ENCODE measurements at regions not wholly inside any gene's neighbourhood (a gene's known extent, or its start where the extent isn't known, plus 50 kb on each side); places are given as distances from the start of the nearest gene placed in this dataset.

GRCh38 chr4:4750187-4750586 lies 109.3 kb upstream of the MSX1 start:
- H3K27ac ChIP-seq (ENCODE audit: low read length) = no peak overlapping the region
- no peaks in the 10 kb centered on the region for H3K36me3 ChIP-seq (ENCODE audit: control insufficient read depth, insufficient read depth, low read length)
- peaks cover 44% of the 10 kb centered on the region for H3K27me3 ChIP-seq (ENCODE audit: control insufficient read depth, insufficient read depth, low read length)
- H3K9me3 ChIP-seq (replicated peaks; ENCODE audit: control insufficient read depth, low read depth, low read length) = peaks cover 7% of the 10 kb centered on the region
- DNase-seq = no peak
- peaks cover 8% of the 10 kb centered on the region for H3K4me1 ChIP-seq (ENCODE audit: control insufficient read depth, insufficient read depth, low read length)
- H3K4me3 ChIP-seq (ENCODE audit: low read length) = no peak overlapping the region
- 64% methylated on average over 4 of the region's 7 CpGs for WGBS (ENCODE audit: insufficient coverage)

- Histone ChIP-seq H3K4me1 (ENCODE audit: control insufficient read depth, insufficient read depth, low read length) (peaks cover 3% of the 10 kb centered on the region), H3K27ac (ENCODE audit: low read length) (no peak overlapping the region), H3K4me3 (ENCODE audit: low read length) (no peak overlapping the region), H3K27me3 (ENCODE audit: control insufficient read depth, insufficient read depth, low read length) (peaks cover 35% of the 10 kb centered on the region), H3K36me3 (ENCODE audit: control insufficient read depth, insufficient read depth, low read length) (no peaks in the 10 kb centered on the region), H3K9me3 (replicated peaks; ENCODE audit: control insufficient read depth, low read depth, low read length) (peaks cover 7% of the 10 kb centered on the region)
- no peak for DNase-seq
- 73% methylated on average over 4 of the region's 5 CpGs for WGBS (ENCODE audit: insufficient coverage)
Measured at GRCh38 chr4:4749137-4749536, 110.3 kb upstream of the MSX1 start.

DNA sequence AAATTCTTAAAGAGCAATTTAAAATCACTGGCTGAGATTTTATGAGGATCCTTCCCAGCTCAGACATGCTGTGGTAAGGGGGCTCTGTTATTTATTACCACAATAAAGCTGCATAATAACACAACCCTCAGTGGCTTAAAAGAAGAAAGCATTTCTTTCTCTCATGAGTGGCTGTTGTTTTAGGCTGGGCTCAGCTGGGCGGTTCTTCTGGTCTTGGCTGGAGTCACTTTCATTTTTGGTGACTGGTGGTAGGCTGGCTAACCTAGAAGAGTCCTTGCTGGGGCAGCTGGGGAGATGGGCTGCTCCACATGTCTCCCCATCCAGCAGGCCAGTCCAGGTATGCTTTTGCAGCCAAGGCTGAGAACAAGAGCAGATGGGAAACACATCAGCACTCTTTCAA lies 113.0 kb upstream of the MSX1 start:
- Histone ChIP-seq H3K4me1 (ENCODE audit: control insufficient read depth, insufficient read depth, low read length) (no peaks in the 10 kb centered on the region), H3K27me3 (ENCODE audit: control insufficient read depth, insufficient read depth, low read length) (peaks cover 11% of the 10 kb centered on the region), H3K4me3 (ENCODE audit: low read length) (no peak overlapping the region), H3K27ac (ENCODE audit: low read length) (no peak overlapping the region), H3K36me3 (ENCODE audit: control insufficient read depth, insufficient read depth, low read length) (no peaks in the 10 kb centered on the region), H3K9me3 (replicated peaks; ENCODE audit: control insufficient read depth, low read depth, low read length) (peaks cover 7% of the 10 kb centered on the region)
- no peak for DNase-seq
- no CpG with 5 or more reads among the region's 1 CpG for WGBS (ENCODE audit: insufficient coverage)

DNA sequence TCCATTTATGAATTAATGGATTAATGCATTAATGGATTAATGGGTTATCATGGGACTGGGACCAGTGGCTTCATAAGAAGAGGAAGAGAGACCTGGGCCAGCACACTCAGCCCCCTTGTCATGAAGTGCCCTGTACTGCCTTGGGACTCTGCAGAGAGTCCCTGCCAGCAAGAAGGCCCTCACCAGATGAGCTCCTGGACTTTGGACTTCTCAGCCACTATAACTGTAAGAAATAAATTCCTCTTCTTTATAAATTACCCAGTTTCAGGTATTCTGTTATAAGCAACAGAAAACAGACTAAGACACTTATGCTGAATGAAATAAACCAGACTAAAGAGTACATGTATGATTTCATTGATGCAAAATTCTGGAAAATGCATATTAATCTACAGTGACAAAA lies 119.4 kb upstream of the MSX1 start:
- H3K27me3 ChIP-seq (ENCODE audit: control insufficient read depth, insufficient read depth, low read length) = peaks cover 11% of the 10 kb centered on the region

DNA sequence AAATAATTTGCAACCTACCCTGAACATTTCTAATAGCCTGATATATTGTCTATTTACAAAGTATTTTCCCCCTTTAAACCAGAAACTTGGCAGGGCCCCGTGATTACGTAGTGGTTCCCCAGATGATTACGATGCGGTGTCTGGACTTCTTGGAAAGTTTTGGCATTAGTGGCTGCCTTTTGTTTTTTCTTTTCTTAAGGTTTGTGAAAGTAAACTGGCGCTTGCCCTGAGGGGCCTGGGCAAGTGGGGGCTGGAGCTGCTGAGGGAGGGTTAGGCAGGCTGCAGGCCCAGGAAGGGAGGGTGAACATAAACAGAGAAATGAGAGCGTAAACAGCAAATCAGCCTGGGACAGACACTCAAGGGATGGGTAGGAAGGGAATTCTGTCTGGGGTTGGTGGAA lies 123.6 kb upstream of the MSX1 start:
- 22% methylated on average over 5 of the region's 6 CpGs for WGBS (ENCODE audit: insufficient coverage)
- Histone ChIP-seq H3K27me3 (ENCODE audit: control insufficient read depth, insufficient read depth, low read length) (peaks cover 27% of the 10 kb centered on the region), H3K4me1 (ENCODE audit: control insufficient read depth, insufficient read depth, low read length) (peaks cover 11% of the 10 kb centered on the region), H3K36me3 (ENCODE audit: control insufficient read depth, insufficient read depth, low read length) (no peaks in the 10 kb centered on the region), H3K27ac (ENCODE audit: low read length) (no peak overlapping the region), H3K4me3 (ENCODE audit: low read length) (no peak overlapping the region), H3K9me3 (replicated peaks; ENCODE audit: control insufficient read depth, low read depth, low read length) (no peaks in the 10 kb centered on the region)
- DNase-seq = peak; percentile 87

More for the DNA sequence above, 119.4 kb upstream of the MSX1 start:
- no peak overlapping the region for H3K27ac ChIP-seq (ENCODE audit: low read length)
- H3K4me1 ChIP-seq (ENCODE audit: control insufficient read depth, insufficient read depth, low read length) = peaks cover 14% of the 10 kb centered on the region
- no peak for DNase-seq
- no peak overlapping the region for H3K4me3 ChIP-seq (ENCODE audit: low read length)
- no peaks in the 10 kb centered on the region for H3K9me3 ChIP-seq (replicated peaks; ENCODE audit: control insufficient read depth, low read depth, low read length)
- no peaks in the 10 kb centered on the region for H3K36me3 ChIP-seq (ENCODE audit: control insufficient read depth, insufficient read depth, low read length)

GRCh38 chr4:4735136-4735750 lies 124.2 kb upstream of the MSX1 start:
- H3K4me3 ChIP-seq (ENCODE audit: low read length) = no peak overlapping the region
- 7% methylated on average over 2 of the region's 9 CpGs for WGBS (ENCODE audit: insufficient coverage)
- peaks cover 27% of the 10 kb centered on the region for H3K27me3 ChIP-seq (ENCODE audit: control insufficient read depth, insufficient read depth, low read length)
- no peak overlapping the region for H3K27ac ChIP-seq (ENCODE audit: low read length)
- peak; percentile 32 for DNase-seq
- no peaks in the 10 kb centered on the region for H3K36me3 ChIP-seq (ENCODE audit: control insufficient read depth, insufficient read depth, low read length)
- no peaks in the 10 kb centered on the region for H3K9me3 ChIP-seq (replicated peaks; ENCODE audit: control insufficient read depth, low read depth, low read length)
- H3K4me1 ChIP-seq (ENCODE audit: control insufficient read depth, insufficient read depth, low read length) = peaks cover 12% of the 10 kb centered on the region

GRCh38 chr4:4734425-4734824 lies 125.0 kb upstream of the MSX1 start:
- H3K4me3 ChIP-seq (ENCODE audit: low read length) = no peak overlapping the region
- H3K4me1 ChIP-seq (ENCODE audit: control insufficient read depth, insufficient read depth, low read length) = peaks cover 18% of the 10 kb centered on the region
- H3K27ac ChIP-seq (ENCODE audit: low read length) = no peak overlapping the region
- no peaks in the 10 kb centered on the region for H3K36me3 ChIP-seq (ENCODE audit: control insufficient read depth, insufficient read depth, low read length)
- peaks cover 27% of the 10 kb centered on the region for H3K27me3 ChIP-seq (ENCODE audit: control insufficient read depth, insufficient read depth, low read length)
- no peaks in the 10 kb centered on the region for H3K9me3 ChIP-seq (replicated peaks; ENCODE audit: control insufficient read depth, low read depth, low read length)
- DNase-seq = no peak
- WGBS (ENCODE audit: insufficient coverage) = 65% methylated on average over 2 of the region's 5 CpGs

- no peaks in the 10 kb centered on the region for H3K9me3 ChIP-seq (replicated peaks; ENCODE audit: control insufficient read depth, low read depth, low read length)
- H3K27me3 ChIP-seq (ENCODE audit: control insufficient read depth, insufficient read depth, low read length) = peaks cover 27% of the 10 kb centered on the region
- WGBS (ENCODE audit: insufficient coverage) = 100% methylated on average over 2 of the region's 3 CpGs
- no peaks in the 10 kb centered on the region for H3K36me3 ChIP-seq (ENCODE audit: control insufficient read depth, insufficient read depth, low read length)
- no peak overlapping the region for H3K4me3 ChIP-seq (ENCODE audit: low read length)
- DNase-seq = no peak
- no peak overlapping the region for H3K27ac ChIP-seq (ENCODE audit: low read length)
- peaks cover 18% of the 10 kb centered on the region for H3K4me1 ChIP-seq (ENCODE audit: control insufficient read depth, insufficient read depth, low read length)
Measured at GRCh38 chr4:4733663-4734062, 125.8 kb upstream of the MSX1 start.

DNA sequence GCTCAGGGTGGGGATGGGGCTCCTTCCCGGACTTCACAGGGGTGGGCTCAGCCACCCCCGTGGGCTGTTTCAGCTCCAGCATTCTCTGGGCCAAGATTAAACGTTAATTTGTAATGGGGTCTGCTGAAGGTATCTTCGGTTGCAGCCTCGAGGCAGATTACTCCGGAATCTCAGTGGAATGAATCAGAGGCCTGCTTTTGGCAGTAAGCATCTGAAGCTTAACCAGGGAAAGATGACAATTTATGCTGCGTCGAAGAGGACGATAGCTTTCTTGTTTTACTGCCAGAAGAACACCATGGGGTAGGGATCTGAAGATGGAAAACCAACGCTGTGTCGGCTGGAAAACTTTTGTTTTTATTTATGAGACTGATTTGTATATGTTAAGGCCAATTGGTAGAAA lies 129.2 kb upstream of the MSX1 start:
- H3K4me3 ChIP-seq (ENCODE audit: low read length) = no peak overlapping the region
- no peaks in the 10 kb centered on the region for H3K36me3 ChIP-seq (ENCODE audit: control insufficient read depth, insufficient read depth, low read length)
- H3K4me1 ChIP-seq (ENCODE audit: control insufficient read depth, insufficient read depth, low read length) = peaks cover 7% of the 10 kb centered on the region
- no peak overlapping the region for H3K27ac ChIP-seq (ENCODE audit: low read length)
- peaks cover 18% of the 10 kb centered on the region for H3K27me3 ChIP-seq (ENCODE audit: control insufficient read depth, insufficient read depth, low read length)
- H3K9me3 ChIP-seq (replicated peaks; ENCODE audit: control insufficient read depth, low read depth, low read length) = peaks cover 11% of the 10 kb centered on the region
- 18% methylated on average over 11 of the region's 11 CpGs for WGBS (ENCODE audit: insufficient coverage)
- peak; percentile 76 for DNase-seq

DNA sequence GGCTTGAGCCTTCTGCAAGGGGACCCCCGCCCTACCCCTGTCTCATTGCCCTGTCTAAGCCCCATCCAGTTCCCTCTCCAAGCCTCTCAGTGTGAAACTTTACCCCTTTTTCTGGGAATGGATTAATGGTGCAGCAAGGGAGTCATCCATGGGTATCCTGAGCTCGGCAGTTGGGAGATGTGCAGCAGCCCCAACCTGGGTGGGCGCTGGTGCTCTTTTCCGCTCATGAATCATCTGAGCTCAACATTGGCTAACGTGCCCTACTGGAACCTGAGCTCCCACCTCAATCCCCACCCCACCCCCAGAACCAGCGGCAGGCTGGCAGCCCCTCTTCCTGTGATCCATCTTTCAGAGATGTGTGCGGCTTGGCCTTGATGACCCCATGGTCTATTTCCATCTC lies 130.3 kb upstream of the MSX1 start:
- Histone ChIP-seq H3K4me1 (ENCODE audit: control insufficient read depth, insufficient read depth, low read length) (peaks cover 7% of the 10 kb centered on the region), H3K27ac (ENCODE audit: low read length) (no peak overlapping the region), H3K4me3 (ENCODE audit: low read length) (no peak overlapping the region), H3K36me3 (ENCODE audit: control insufficient read depth, insufficient read depth, low read length) (no peaks in the 10 kb centered on the region), H3K27me3 (ENCODE audit: control insufficient read depth, insufficient read depth, low read length) (peaks cover 9% of the 10 kb centered on the region), H3K9me3 (replicated peaks; ENCODE audit: control insufficient read depth, low read depth, low read length) (peaks cover 11% of the 10 kb centered on the region)
- DNase-seq = no peak
- 81% methylated on average over 5 of the region's 7 CpGs for WGBS (ENCODE audit: insufficient coverage)

DNA sequence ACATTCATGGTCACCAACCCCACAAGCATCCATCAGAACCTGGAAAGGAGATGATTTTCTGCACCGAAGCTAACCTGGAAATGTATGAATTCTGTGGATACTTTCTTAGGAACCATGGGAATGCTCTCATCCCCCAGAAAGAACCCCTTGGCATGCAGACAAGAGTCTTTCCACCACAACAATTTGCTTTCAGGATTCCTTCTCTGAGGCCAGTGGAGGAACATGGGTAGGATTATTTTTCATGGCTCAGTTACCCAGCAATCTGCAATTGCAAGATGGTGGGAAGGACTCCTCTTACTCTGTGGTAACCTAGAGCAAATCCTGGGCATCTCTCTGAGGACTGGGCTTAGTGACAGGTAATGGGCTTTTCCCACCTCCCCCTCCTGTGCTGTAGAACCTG lies 131.9 kb upstream of the MSX1 start:
- H3K27ac ChIP-seq (ENCODE audit: low read length) = no peak overlapping the region
- H3K9me3 ChIP-seq (replicated peaks; ENCODE audit: control insufficient read depth, low read depth, low read length) = peaks cover 11% of the 10 kb centered on the region
- H3K27me3 ChIP-seq (ENCODE audit: control insufficient read depth, insufficient read depth, low read length) = no peaks in the 10 kb centered on the region
- H3K4me1 ChIP-seq (ENCODE audit: control insufficient read depth, insufficient read depth, low read length) = peaks cover 7% of the 10 kb centered on the region
- H3K36me3 ChIP-seq (ENCODE audit: control insufficient read depth, insufficient read depth, low read length) = no peaks in the 10 kb centered on the region
- H3K4me3 ChIP-seq (ENCODE audit: low read length) = no peak overlapping the region
- WGBS (ENCODE audit: insufficient coverage) = no CpG with 5 or more reads among the region's 1 CpG
- DNase-seq = no peak
